Jurkat, Clone E6-1 (cell line): ENCODE measurements at regions not wholly inside any gene's neighbourhood (a gene's known extent, or its start where the extent isn't known, plus 50 kb on each side); places are given as distances from the start of the nearest gene placed in this dataset.

Experiments used
- DNase-seq: peaks from one replicate; pipeline ENCODE4 v3.0.0-alpha.2; 2011; ENCODE audit warnings: low read depth, low spot score
- H3K4me3 ChIP-seq: 2 replicates; pipeline ENCODE4 v1.5.1; 2011; ENCODE audit warnings: mild to moderate bottlenecking, low read length, control low read depth, moderate library complexity

- no peak for DNase-seq
- no peak overlapping the region for H3K4me3 ChIP-seq
Measured at GRCh38 chr7:26919906-26920493, 55.6 kb upstream of the SKAP2 start.

DNA sequence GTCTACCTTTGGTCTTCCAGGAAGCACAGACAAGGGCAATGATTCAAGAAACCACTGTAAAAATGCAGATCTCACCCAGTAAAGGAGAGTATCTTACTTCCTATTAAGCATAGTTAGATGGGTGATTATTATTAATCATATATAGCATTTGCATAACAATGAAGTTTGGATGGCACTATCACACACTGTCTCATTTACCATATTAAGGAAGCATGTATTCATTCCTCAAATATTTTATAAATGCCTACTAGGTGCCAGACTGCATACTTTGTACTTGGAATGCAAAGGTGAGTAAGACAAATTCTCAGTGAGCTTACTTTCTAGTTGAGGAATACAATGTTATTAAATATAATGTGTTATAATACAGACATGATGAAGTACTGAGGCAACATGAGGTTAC, 53.9 kb upstream of the SKAP2 start:
- DNase-seq = no peak
- no peak overlapping the region for H3K4me3 ChIP-seq

DNA sequence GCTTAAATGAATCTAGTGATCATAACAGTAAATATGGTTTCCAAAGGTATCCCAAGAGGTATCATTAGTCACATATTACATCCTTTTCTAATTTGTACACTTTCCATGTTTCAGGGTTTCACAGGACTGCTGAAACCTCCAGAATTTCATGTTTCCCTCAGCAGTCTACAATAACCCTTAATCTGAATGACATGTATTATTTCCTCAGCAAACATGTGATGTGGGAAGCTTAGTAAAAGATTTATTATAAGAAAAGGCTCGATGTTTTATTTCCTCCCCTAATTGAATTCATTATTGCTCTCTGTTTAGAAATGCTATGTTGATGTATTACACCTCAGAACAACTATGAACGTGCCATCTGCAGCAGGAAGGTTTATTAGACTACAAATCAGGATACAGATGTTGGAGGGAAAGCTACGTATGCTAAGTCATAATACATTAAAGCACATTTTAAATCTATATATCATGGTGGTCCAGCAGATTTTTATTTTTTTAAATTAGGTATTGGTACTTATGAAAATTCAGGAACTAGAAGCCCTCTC, 52.5 kb upstream of the SKAP2 start:
- no peak for DNase-seq
- H3K4me3 ChIP-seq = no peak overlapping the region

DNA sequence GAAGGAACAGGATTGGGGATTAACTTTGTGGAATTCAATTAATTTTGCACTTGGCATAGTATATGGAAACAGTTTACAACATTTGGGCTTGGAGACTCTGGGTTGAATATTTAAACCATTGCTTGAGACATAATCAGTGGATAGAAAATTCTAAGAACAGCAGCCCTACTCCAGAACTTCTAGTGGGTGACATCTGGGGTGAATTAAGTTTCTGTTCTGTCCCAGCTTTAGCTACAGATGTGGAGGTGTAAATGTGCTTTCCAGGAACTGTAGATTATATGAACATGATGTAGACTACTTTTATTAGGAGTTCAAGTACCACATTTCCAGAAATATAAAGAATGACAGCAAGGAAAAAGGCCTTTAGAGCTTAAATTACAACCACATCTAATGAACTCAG, 51.9 kb upstream of the SKAP2 start:
- DNase-seq = no peak
- no peak overlapping the region for H3K4me3 ChIP-seq
